ENCODE measurements at regions not wholly inside any gene's neighbourhood (a gene's known extent, or its start where the extent isn't known, plus 50 kb on each side); places are given as distances from the start of the nearest gene placed in this dataset.

DNA sequence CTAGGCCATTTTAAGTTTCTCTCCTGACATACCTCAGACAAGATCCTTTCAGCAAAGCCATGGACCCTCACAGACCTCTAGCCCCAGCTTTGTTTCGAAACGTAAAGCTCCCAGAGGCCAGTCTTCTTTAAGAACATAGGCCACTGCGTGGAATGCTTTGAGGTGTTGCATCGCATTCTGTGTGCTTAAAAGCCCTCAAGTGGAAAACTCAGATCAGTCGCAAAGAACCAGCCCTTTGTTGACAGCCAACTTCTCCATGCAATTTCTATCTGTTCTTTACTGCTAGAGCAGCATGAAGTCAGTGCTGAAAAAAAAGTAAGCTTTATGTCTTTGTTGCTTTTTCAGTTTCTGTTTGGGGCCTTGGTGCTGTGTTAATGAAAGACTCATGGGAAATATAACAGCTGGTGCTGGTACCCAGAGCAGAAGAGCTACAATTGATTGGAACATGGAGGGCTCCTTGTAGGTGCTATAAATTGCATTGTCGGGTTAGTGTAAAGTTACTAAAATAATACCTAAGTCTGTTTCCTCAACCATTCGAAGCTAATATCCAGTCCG is 142.6 kb downstream of the MAP3K7 start:
- ATAC-seq (no peak), DNase-seq (no peak)
- Histone ChIP-seq H3K9me3 (no peaks in the 10 kb centered on the region), H3K4me3 (no peak overlapping the region), H3K36me3 (no peaks in the 10 kb centered on the region), H3K27me3 (no peaks in the 10 kb centered on the region), H3K4me1 (no peaks in the 10 kb centered on the region), H3K27ac (no peak overlapping the region)
- TF ChIP-seq, protein P1, sequence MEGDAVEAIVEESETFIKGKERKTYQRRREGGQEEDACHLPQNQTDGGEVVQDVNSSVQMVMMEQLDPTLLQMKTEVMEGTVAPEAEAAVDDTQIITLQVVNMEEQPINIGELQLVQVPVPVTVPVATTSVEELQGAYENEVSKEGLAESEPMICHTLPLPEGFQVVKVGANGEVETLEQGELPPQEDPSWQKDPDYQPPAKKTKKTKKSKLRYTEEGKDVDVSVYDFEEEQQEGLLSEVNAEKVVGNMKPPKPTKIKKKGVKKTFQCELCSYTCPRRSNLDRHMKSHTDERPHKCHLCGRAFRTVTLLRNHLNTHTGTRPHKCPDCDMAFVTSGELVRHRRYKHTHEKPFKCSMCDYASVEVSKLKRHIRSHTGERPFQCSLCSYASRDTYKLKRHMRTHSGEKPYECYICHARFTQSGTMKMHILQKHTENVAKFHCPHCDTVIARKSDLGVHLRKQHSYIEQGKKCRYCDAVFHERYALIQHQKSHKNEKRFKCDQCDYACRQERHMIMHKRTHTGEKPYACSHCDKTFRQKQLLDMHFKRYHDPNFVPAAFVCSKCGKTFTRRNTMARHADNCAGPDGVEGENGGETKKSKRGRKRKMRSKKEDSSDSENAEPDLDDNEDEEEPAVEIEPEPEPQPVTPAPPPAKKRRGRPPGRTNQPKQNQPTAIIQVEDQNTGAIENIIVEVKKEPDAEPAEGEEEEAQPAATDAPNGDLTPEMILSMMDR (IDR thresholded peaks at IDR 0.05): no peak
- intact Hi-C loops (cut with DNase I): no loop called here

DNA sequence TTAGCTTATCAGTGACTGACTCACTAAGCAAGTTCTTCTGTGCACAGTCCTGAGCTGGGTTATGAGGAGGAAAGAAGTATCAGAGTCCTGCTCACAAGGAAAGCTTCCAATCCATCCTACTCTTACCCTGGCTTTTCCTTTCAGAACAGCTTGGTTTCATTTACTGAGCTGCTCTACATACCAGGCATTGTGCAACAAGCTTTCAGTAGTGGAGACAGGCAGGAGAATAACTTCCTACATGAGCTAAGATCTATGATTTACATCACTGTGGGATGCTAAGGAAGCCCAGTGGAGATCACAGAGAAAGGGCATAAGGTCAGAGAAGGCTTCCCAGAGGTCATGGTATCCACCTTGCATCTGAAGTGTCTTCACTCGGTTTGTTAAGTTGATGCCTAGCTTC is 144.5 kb downstream of the MAP3K7 start:
- no peaks in the 10 kb centered on the region for H3K4me1 ChIP-seq
- no peak overlapping the region for H3K4me3 ChIP-seq

DNA sequence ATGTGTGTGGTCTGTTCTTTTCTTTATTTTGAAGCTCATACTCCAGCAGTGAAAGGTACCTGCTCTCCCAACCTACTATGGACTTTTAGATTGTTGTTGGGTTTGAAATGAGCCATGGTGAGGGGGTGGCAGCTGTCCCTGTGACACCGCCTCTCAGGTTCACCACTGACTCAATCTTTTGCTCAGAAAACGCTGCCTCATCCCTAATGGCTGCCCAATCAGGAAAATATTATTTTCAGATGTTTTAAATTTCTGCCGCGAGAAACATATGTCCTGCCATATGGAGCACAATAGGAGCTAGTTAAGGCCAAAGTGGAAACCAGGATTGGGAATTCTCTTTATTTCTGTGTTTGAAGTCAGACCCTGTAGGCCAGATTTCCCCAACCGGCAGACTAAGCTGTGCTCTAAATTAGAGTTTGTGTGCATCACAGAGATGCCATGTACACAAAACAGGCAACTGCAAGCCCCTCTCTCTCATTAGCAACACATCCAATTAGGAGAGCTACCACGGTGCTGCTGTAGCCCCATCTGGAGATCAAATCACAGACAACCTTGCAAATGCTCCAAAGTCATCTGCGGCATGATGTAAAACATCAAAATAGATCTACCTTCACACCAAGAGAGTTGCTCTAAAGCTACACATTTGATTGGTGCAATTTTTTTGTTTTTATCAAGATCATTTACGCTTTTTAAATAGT is 144.1 kb upstream of the BACH2 start:
- no peak overlapping the region for H3K27ac ChIP-seq
- DNase-seq (no peak), ATAC-seq (no peak)
- intact Hi-C loops (cut with DNase I): no loop called here
- TF ChIP-seq, protein P1 (IDR thresholded peaks at IDR 0.05): no peak
- H3K36me3 ChIP-seq: no peaks in the 10 kb centered on the region
- H3K27me3 ChIP-seq: no peaks in the 10 kb centered on the region
- H3K4me1 ChIP-seq: no peaks in the 10 kb centered on the region
- no peak overlapping the region for H3K4me3 ChIP-seq
- H3K9me3 ChIP-seq: no peaks in the 10 kb centered on the region

More for the DNA sequence above, 144.5 kb downstream of the MAP3K7 start:
- Histone ChIP-seq H3K36me3 (no peaks in the 10 kb centered on the region), H3K27ac (no peak overlapping the region), H3K9me3 (no peaks in the 10 kb centered on the region), H3K27me3 (no peaks in the 10 kb centered on the region)
- TF ChIP-seq, protein P1 (IDR thresholded peaks at IDR 0.05): no peak
- DNase-seq (no peak), ATAC-seq (no peak)
- intact Hi-C loops (cut with DNase I): no loop called here

DNA sequence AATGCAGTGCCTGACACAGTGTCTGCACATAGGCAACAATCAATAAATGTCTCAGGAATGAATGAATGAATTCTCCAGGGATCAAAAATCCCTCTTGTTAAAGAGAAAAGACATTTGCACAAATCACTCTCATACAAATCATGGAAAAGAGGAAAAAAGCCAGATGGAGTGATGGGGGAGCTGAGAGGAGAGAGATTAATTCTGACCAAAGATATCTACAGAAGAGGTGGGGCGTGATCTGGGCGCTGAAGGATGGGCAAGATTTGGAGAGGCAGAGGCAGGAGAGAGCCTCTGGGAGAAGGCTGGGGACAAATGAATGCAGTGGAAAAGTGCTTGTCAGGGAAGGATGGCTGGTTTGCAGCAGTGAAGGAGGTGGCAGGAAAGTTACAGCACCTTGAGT is 142.9 kb upstream of the BACH2 start:
- no peak overlapping the region for H3K27ac ChIP-seq
- H3K4me3 ChIP-seq: no peak overlapping the region
- no peaks in the 10 kb centered on the region for H3K36me3 ChIP-seq
- no peak for DNase-seq
- intact Hi-C loops (cut with DNase I): no loop called here
- H3K27me3 ChIP-seq: no peaks in the 10 kb centered on the region
- TF ChIP-seq, protein P1 (IDR thresholded peaks at IDR 0.05): no peak
- H3K4me1 ChIP-seq: no peaks in the 10 kb centered on the region
- no peak for ATAC-seq
- no peaks in the 10 kb centered on the region for H3K9me3 ChIP-seq

GRCh38 chr6:90436403-90436802 is 139.8 kb upstream of the BACH2 start:
- Histone ChIP-seq H3K27ac (no peak overlapping the region), H3K4me3 (no peak overlapping the region), H3K27me3 (no peaks in the 10 kb centered on the region), H3K36me3 (no peaks in the 10 kb centered on the region), H3K4me1 (no peaks in the 10 kb centered on the region), H3K9me3 (peaks cover 0 to 8% of the 10 kb centered on the region in 2 donors)
- TF ChIP-seq, protein P1 (IDR thresholded peaks at IDR 0.05): no peak
- intact Hi-C loops (cut with DNase I): no loop called here
- ATAC-seq (no peak), DNase-seq (no peak)
